ENCODE measurements at regions not wholly inside any gene's neighbourhood (a gene's known extent, or its start where the extent isn't known, plus 50 kb on each side); places are given as distances from the start of the nearest gene placed in this dataset.

DNA sequence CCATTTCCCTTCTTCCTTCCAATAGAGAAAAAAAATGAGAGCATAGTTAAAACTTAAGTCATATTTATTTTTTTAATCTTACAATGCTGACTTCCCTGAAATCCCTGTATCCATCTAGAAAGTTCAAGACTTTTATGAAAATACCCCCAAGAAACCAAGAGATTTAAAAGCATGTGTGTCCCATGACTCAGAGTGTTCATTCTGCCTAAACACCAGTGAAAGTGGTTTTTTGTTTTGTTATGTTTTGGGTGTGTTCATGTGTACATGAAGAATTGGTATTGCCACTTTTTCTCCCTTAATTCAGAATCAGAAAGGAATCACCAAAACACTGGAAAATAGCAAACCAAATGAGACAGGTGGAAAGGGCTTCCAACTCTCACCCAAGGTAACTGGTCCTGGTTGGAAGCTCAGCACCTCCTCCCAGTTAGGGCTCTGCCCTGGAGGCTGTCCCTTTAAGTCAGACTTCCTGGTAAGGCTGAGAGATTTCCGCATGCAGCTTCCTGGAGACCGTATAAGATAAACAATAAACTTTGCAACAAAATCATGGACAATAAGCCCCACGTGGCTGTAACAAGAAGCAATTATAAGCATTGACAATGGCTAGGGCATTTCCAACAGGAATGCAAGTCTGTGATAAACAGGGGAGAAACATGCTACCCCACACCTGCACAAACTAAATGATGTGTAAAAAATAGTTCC, 121.9 kb upstream of the ARHGEF3 start:
- DNase-seq, result no peak

DNA sequence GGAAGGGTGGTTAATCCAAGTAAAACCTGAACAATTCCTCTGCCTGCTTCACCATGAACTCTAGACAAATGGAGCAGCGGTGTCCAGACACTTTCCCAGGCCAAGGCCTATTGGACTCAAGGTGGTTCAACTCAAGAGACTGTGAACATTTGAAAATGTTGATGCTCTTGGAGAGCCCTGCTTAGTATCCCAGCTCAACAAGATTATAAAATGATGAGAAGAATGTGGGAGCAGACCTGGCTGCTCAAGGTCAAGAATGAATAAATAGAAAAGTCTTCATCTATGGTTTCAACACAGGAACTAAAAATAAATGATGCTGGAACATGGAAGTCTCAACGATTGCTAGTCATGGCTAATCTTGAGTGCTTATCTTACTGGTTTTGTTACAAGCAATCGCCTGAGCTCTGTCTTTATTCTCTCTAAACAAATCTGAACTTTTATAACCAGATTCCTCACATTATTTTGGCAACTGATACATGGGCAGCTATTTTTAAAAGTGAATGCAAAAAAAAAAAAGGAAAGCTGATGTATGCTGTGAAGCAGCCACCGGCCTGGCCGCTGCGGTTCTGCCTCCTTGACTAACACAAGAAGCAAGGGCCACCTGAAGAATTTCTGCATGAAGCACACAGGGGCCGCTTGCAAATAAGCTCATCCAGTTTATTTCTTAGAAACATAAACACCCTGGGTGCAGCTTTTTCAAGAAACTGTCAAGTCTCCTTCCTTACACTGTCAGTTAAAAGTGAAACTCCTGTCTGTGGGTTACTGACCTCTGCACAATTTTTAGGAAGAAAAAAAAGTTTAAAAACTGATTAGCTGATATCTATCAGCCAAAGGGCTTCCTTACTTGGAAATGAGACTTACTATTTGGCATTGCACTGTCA, 120.1 kb upstream of the ARHGEF3 start:
- DNase-seq, result no peak

DNA sequence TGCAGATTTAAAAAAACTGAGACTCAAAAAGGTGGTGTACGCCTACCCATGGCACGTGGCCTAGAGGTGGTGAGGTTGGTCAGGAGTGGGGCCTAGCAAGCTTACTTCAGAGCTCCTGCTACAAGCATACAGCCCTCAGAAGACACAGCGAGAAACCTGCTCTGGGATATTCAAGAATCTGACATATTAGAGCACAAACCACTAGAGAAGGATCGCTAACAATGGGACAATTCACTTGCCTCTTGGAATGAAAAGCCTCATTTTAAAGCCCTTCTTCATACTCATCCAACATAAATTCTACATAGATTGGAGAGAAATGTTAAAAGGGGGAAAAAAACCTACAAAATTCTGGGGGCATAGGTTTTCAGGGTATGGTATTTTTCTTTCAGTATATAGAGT, 118.0 kb upstream of the ARHGEF3 start:
- DNase-seq, result no peak

DNA sequence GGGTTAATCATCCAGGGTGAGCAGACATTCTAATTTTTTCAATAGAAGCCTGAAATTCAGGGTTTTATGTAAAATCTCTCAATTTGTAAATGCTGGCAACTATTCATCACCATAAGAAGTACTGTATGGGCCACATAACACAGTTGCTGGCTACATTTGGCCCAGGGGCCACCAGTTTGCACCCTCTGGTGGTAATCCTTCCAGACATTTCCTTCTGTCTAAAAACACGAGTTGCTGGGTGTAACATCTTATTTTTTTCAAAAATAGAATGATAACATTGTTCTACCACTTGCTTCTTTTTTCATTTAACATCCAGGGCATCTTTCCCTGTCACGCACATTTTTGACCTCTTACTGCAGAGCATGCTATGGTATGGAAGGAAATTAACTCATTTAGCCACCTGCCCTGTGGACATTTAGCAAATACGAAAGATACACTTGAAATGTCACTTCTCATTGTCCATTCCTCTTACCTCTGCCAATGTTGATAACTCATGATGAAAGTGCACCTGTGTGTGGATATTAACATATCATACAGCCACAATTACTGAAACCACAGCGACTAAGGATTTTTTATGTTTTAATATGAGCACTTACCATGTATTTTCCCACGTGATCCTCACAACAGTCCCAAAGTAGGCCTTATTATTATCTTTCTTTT, 117.5 kb upstream of the ARHGEF3 start:
- peak; percentile 40 for DNase-seq

DNA sequence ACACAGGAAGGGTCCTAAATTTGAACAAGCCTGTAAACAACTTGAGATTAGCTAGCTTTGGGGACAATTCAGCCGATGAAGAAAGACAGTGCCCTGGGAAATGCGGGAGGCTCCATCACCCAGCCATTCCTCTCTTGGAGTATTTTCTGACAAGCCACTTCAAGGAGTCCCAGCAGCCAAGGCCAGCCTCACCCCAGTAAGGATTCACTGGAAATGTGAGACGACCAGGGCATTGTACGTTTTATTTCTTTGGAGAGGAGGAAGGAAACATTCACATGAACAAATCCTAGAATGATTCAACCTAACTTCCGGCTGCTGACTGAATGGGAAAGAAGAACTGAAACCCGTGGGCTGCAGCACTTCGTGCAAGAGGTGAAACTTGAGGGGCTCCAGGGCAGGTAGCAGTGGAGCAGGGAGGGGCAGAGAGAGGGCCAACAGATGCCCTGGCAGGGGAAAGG, 116.4 kb upstream of the ARHGEF3 start:
- DNase-seq, result no peak

DNA sequence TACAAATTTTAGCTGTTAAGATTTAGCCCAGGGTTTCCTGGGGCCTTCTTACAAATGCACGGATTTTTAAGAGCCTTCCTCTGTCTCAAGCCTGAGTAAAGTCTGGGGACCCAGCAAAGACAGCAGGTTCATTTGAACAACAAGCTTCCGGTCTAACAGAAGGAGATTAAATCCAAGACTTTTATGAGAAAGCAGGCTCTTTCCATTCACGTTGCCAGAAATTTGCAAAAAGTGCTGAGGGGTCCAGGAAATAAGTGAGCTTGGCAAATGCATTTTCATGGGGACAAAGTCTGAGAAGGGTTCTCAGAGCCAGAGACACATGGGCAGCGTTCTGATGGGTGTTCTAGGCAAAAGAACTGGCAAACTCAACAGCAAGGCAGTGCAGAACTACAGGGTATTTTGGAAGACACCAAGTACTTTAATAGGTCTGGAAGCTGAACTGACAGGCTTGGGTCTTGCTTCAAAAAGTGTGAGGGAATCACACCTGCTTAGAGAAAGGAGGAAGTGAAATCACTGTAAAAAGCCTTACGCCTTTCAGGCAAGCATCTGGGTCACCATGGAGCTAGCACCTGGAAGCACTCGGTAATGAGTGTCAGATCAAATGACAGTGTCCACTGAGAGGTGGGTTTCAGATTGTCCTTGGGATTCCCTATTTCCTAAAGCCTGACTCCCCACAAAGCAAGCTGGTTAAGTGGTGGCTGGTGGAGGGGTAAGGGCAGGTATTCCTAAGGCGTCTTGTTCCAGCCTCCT, 115.8 kb upstream of the ARHGEF3 start:
- peak; percentile 72 for DNase-seq

DNA sequence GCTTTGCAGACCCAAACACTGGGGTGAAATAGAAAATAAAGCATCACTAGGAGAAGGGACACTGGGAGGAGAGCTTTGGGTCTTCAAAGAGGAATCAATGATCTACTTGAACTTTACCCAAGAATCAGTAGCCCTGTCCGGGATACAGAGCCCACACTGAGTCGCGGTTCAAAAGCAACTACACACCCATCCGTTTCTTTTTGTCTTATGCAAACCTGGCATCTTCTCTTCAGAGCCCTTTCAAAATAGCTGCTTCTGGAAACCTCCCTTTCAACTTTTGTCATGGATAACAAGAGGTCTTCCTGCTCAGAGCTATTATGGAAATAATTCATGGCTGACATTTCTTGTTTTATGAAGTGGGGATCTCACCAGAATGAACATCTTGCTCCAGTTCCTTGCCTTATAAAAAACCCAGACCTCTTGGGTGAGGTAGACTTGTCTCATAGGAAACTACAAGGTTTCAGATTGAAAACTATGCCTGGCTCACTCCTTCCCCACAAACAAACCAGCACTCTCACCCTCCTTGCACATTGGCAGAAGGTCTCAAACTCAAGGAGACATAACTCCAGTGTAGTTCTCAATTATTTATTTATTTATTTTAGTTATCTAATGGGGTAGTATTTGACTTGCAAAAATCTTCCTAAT, 115.1 kb upstream of the ARHGEF3 start:
- DNase-seq, result no peak

DNA sequence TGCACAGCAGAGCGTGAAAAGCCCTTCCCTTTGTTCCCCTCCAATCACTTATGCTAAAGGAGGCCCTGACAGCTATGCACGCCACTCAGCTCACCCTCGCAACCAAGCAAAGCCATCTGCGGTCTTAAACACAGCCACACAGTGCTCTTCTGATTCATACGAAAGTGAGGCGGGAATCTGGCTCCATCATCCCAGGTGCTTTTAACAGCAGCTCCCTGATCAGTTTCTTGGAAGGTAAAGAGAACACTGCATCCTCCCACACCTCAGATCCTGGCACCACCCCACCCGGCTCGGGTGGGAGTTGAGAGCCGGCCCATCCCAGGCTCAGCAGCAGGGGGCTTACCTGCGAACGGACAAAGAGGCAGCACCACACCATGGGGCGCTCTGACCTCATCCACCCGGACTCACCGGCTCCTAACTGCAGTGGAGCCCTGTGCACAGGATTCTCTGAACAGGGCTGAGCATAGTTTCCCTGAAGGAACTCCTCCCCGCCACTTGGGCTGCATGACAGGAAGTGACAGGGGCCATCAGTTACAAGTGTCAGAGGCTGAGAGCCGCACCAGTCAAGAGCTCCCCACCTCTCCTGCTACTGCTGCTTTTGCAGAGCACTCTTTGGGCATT, 114.3 kb upstream of the ARHGEF3 start:
- peak; percentile 80 for DNase-seq

DNA sequence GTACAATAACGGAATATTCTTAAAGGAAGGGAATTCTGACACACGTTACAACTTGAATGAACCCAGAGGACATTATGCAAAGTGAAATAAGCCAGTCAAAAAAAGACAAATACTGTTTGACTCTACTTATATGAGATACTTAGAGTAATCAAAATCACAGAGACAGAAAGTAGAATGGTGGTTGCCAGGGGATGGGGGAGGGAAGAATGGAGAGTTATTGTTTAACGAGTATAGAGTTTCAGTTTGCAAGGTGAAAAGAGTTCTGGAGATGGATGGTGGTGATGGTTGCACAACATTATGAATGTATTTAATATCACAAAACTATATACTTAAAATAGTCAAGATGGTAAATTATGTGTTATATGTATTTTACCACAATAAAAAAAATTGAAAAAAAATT, 112.9 kb upstream of the ARHGEF3 start:
- peak; percentile 25 for DNase-seq

DNA sequence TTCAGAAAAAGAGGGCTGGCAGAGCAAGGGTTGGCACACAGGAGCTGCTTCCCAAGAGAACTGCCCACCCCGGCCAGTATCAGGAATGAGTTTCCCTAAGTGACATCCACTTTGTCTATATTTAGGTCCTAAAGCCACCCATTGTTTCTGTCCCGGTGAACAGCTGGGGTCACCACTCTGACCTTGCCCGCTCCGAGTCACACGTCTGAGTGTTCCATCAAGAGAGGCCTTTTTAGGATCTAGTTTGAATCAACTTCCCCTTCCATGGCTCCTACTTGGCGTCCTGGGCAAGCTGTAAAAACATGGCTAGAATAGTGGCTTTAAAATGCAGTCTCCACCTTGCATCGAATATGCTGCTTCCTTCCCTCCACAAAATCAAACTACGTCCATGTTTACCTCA, 109.6 kb upstream of the ARHGEF3 start:
- no peak for DNase-seq

DNA sequence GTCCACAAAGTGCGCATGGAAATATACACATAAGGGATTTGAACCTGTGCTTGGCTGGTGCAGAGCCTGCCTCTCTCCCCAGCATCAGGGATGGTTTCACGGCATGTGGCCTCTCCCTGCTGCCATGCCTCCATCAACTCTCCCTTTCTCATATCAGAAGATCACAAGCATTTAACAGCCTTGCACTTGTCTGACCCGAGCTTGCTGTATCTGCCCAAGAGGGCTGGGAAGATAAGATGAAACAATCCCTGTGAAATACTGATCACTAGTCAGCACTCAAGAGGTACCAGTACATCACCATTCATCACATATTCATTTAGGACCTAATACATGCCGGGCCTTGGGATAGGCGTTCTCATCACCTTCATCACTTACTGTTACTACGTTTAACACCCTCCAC, 107.6 kb upstream of the ARHGEF3 start:
- DNase-seq, result no peak

DNA sequence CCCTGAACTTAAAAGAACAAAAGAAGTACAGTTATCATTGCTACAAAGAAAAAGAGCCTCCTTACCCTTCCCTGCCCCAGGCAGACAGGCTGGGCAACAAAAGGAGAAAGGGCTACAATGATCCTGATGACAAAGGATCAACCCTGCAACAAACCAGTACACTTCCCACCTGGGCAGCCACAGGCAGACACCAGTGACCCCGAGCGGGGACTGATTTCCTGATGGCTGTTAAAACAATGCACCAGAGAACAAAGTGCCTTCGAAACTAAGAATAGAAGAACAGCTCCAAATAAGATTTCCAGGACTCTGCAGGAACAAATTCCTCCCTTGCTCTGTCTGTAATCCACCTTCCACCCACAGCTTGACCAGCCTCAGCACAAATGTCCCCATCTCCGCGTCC, 106.3 kb upstream of the ARHGEF3 start:
- no peak for DNase-seq

DNA sequence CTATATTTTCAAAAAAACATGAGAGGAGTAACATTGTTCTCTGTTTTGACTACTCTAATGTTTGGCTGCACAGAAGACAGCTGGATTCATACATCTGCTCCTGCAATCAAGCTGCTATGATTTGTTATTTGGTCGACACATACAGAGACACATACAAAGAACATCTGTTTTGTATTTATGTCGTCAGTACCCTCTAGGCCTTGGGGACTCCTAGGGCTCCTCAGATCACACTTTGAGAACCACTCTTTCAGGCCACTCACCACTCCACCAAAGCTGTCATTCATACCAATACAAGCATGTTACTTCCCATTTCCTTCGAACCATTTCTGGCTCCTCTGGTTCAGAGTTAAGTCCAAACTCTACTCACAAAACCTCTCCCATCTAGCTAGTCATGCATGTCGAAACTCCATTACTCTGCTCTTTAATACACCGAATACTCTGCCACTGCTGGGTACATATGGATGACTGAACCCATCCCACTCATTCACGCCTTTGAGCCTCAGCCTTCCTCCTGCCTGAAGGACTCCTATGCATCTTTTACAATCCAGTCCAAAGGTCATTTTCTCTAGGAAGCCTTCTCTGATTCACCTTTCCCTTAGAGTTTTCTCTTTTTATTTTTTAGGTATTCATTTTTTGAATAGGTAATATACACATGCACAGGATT, 102.9 kb upstream of the ARHGEF3 start:
- no peak for DNase-seq

DNA sequence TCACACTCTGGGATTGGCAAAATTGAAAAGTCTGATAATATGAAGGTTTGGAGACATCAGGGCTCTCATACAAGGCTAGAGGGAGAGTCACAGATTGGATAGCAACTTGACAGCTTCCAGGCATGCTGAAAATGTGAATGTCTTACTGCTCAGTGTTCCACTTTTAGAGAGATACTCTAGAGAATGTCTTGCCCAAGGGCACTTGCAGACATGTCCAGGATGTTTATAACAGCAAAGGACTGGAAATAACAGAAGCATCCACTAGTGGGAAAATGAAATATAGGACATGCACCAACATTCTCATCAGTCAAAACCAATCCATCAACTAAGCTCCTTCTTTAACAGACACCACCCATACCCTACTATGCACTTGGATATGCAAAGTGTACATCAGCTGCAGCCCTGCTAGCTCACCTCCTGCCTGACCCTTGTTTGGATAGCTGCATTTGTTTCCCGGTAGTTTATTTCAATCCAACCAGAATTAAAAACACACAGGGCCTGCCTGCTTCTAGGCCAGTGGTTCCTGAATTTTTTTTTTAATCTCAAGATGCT, 101.6 kb upstream of the ARHGEF3 start:
- no peak for DNase-seq

DNA sequence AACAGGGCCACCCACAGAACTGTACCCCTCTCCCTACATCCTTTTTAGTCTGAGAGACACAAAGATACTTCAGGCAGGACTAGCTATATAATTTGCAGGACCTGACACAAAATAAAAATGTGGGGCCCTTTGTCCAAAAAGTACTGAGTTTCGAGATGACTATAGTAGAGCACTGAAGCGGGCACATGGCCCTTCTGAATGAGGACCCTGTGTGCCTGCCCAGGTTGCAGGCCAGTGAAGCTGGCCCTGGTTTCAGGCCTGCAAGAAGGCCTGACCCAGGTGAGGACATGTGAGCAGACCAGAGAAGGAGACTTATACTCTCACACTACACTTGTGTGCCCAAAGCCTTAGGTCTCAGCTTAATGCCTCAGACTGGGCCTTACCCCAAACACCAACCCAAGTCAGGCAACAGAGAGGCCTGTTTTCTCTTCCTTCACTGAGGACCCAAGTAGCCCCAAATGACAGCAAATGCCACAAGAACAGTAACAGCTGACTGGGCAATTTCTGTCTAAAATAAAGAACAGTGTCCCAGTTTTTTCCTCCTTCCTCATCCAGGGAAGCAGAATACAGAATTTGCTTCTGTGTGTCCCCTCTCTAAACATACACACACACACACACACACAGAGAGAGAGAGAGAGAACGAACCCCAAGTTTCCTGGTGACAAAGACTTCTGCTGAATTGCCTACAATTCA, 100.9 kb upstream of the ARHGEF3 start:
- DNase-seq, result no peak

DNA sequence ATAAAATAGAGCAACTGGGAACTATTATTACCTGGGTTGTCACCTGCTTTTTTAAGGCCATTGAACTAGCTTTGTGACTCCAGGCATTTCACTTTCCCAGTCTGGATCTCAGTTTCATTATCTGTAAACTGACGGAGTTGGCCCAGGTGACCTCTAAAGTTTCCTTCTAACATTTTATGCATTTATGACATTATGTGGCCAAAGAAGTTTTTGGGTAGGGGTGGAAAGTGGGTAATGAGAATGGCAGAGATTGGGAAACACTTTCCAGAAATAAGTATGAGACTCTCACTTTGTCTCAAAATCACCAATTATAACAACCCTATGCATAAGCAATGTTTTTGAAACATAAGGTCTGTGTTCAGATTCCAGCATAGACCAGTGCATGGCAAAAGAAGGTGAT, 99.1 kb upstream of the ARHGEF3 start:
- no peak for DNase-seq

DNA sequence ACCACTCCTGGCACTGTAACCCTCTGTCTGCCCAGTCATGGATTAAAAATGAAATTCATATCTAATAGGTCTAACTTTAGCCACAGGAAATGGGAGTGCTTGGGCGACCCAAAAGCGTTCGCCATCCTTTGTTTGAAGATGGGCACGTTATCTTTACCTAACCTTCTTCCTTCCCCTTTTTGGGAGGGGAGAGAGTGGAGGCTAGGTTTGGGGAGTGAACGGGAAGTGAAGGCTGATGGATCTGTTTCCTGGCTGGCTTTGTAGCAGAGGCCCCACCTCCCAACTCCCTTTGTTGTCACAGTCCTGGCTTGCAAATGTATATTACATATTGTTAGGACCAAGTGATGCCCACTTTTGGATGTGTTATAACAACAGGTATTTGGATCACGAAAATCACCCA, 98.1 kb upstream of the ARHGEF3 start:
- no peak for DNase-seq

DNA sequence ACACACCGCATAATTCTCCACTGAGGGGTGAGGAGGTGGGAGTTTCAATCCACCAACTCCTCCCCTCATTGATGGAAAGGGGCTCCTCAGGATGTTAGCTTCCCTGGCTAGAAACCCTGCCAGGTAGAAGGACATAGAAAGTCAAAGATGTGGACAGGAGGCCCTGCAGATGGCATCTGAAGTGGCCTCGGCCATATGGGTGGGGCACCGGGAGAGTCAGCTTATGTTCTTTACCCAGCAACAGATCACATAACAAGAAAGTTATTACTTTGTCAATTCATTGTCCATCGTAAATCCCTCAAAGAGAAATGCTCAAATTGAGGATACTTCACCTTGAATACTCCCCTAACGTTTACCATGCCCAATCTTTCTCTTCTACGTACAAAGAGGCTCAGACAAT, 97.3 kb upstream of the ARHGEF3 start:
- DNase-seq, result no peak

DNA sequence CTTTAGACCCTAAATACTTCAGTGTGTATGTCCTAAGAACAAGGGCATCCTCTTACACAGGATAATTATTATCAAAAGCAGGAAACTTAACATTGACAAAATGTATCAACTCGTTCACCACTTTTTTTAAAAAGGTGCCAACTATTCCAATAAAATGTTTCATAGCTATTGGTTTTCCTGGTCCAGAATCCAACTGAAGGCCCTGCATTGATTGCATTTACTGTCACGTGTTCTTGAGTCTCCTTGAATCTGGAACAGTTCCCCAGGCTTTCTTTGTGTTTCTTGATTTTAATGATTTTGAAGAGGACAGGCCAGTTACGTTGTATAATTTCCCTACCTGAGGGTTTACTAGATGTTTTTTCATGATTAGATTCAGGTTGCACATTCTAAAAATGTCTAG, 94.6 kb upstream of the ARHGEF3 start:
- no peak for DNase-seq

DNA sequence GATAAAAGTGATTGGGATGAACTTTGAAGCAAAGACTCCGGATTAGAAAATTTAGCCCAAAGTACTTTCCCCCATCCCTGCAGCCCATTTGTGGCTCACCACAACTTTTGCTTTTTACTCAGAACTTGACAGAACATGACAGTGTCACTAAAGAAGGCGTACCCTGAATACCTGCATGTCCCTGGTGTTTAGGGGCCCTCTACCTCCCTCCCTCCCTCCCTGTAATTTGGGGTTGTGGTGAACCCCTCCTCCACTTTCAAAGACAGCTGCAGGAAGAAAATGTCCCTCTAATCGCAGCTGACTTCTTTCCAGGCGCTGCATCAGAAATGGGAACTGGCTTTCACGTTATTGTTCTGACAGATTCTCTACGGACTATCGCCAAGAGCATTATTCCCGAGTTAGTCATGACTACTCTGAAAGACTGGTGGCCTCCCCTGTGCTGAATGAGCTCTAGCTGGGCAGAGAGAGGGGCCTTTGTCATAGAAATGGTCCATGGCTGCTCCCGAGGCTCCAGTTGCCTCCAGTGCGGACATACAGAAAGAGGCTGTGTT, 93.2 kb upstream of the ARHGEF3 start:
- DNase-seq, result no peak
